GM18517 (cell line): ENCODE measurements at regions not wholly inside any gene's neighbourhood (a gene's known extent, or its start where the extent isn't known, plus 50 kb on each side); places are given as distances from the start of the nearest gene placed in this dataset.
"Not testable (repeated sequence)": the region's sequence is repeated elsewhere in the genome, so short reads cannot be mapped to it uniquely, and the experiment has no call there.

ENCODE experiments used
- ATAC-seq: cut with Tn5 transposase; IDR thresholded peaks from one replicate; pipeline ENCODE4 v1.9.1; 2021; ENCODE audit warnings: mild to moderate bottlenecking, moderate library complexity; ENCODE audit not compliant: unreplicated experiment

- no peak for ATAC-seq
Measured at GRCh38 chr5:143635888-143636287, 176.1 kb upstream of the HMHB1 start.

- no peak for ATAC-seq
Measured at GRCh38 chr5:143635146-143635752, 176.7 kb upstream of the HMHB1 start.

GRCh38 chr5:143634689-143635088 lies 177.3 kb upstream of the HMHB1 start:
- ATAC-seq = no peak

GRCh38 chr5:143629871-143630659 lies 181.9 kb upstream of the HMHB1 start:
- no peak for ATAC-seq

- not testable (repeated sequence) for ATAC-seq
Measured at GRCh38 chr5:143625048-143625447, 186.9 kb upstream of the HMHB1 start.

- ATAC-seq = no peak
Measured at GRCh38 chr5:143624465-143624864, 187.5 kb upstream of the HMHB1 start.

GRCh38 chr5:143619040-143619439 lies 192.9 kb upstream of the HMHB1 start:
- no peak for ATAC-seq

GRCh38 chr5:143618141-143618540 lies 193.8 kb upstream of the HMHB1 start:
- ATAC-seq = no peak

GRCh38 chr5:143614831-143615230 lies 197.1 kb upstream of the HMHB1 start:
- no peak for ATAC-seq

GRCh38 chr5:143613329-143613728 lies 198.6 kb upstream of the HMHB1 start:
- ATAC-seq = no peak

GRCh38 chr5:143610946-143611345 lies 201.0 kb upstream of the HMHB1 start:
- ATAC-seq = no peak

- ATAC-seq = peak; percentile 88
Measured at GRCh38 chr5:143606043-143606752, 202.7 kb upstream of the NR3C1 start.

GRCh38 chr5:143605403-143606005 lies 202.0 kb upstream of the NR3C1 start:
- ATAC-seq = peak; percentile 64

- no peak for ATAC-seq
Measured at GRCh38 chr5:143601917-143602333, 198.4 kb upstream of the NR3C1 start.

- ATAC-seq = no peak
Measured at GRCh38 chr5:143601357-143601756, 197.9 kb upstream of the NR3C1 start.

- ATAC-seq = no peak
Measured at GRCh38 chr5:143600396-143601075, 197.1 kb upstream of the NR3C1 start.

GRCh38 chr5:143599474-143599873 lies 196.0 kb upstream of the NR3C1 start:
- ATAC-seq = no peak

GRCh38 chr5:143596824-143597223 lies 193.3 kb upstream of the NR3C1 start:
- ATAC-seq = no peak

GRCh38 chr5:143594902-143595818 lies 191.7 kb upstream of the NR3C1 start:
- peak; percentile 33 for ATAC-seq

GRCh38 chr5:143593723-143594122 lies 190.2 kb upstream of the NR3C1 start:
- peak; percentile 47 for ATAC-seq
